GM12878 (cell line): ENCODE measurements at regions not wholly inside any gene's neighbourhood (a gene's known extent, or its start where the extent isn't known, plus 50 kb on each side); places are given as distances from the start of the nearest gene placed in this dataset.

Experiments used
- ATAC-seq: fragments of 200-7000 bp; cut with Tn5 transposase; 3 replicates; pipeline ENCODE4 v1.9.1; 2020; ENCODE audit warnings: mild to moderate bottlenecking, moderate library complexity
- BruUV-seq: library from RNA; stranded (reverse); fragments of 400-500 nt; replicated peaks from 2 replicates; lab custom pipeline; 2021; lab: Mats Ljungman, UMichigan
- CTCF ChIA-PET: fragments of 300-600 bp; sonication (Branson Sonifier 250); formaldehyde crosslinking; extraction: SDS; loops from one replicate; lab custom pipeline; 2021; ENCODE audit warnings: inconsistent platforms; lab: Yijun Ruan, JAX
- POLR2A ChIA-PET: fragments of 350-600 bp; formaldehyde crosslinking; extraction: SDS; loops from one replicate; lab custom pipeline; 2021; ENCODE audit warnings: inconsistent platforms; lab: Charles Lee
- RAD21 ChIA-PET: fragments of 300-600 bp; sonication (Branson Sonifier 250); formaldehyde crosslinking; loops from one replicate; lab custom pipeline; 2023; ENCODE audit warnings: antibody characterized with exemption; ENCODE audit not compliant: unreplicated experiment; lab: Charles Lee
- SMC1A ChIA-PET: fragments of 300-600 bp; sonication (Branson Sonifier 250); formaldehyde crosslinking; loops from one replicate; lab custom pipeline; 2023; ENCODE audit not compliant: unreplicated experiment, uncharacterized antibody; lab: Charles Lee
- DNase-seq: peaks from one replicate; pipeline ENCODE4 v3.0.0-alpha.2; 2011; ENCODE audit warnings: low read depth, low spot score
- FAIRE-seq: peaks from 3 replicates; lab custom pipeline; 2011; peaks lifted over from hg19 to GRCh38; lab: Jason Lieb, UNC
- H2AFZ ChIP-seq: 2 replicates; pipeline ENCODE4 v1.6.0; 2011; ENCODE audit warnings: low read depth, low read length, control low read depth; ENCODE audit not compliant: control insufficient read depth
- H3K27ac ChIP-seq: 2 replicates; pipeline ENCODE4 v1.5.1; 2011; ENCODE audit warnings: control low read depth; ENCODE audit not compliant: control insufficient read depth, insufficient read depth
- H3K27me3 ChIP-seq, 2 experiments: replicated peaks in 1 of 2; 2 replicates each; pipeline versions ENCODE4 v1.6.0 to v1.6.1; 2011; ENCODE audit warnings: low read length in 1 of 2; ENCODE audit not compliant: control insufficient read depth in 2 of 2, insufficient read depth in 2 of 2
- H3K36me3 ChIP-seq, 2 experiments: 2 replicates each; pipeline ENCODE4 v1.5.1; 2011; ENCODE audit warnings: low read length in 1 of 2; ENCODE audit not compliant: control insufficient read depth in 2 of 2, insufficient read depth in 2 of 2
- H3K4me1 ChIP-seq: 2 replicates; pipeline ENCODE4 v1.6.1; 2011; ENCODE audit warnings: mild to moderate bottlenecking, low read length, moderate library complexity, mixed read lengths; ENCODE audit not compliant: control insufficient read depth, insufficient read depth
- H3K4me2 ChIP-seq: 2 replicates; pipeline ENCODE4 v1.6.0; 2011; ENCODE audit warnings: control low read depth; ENCODE audit not compliant: control insufficient read depth, insufficient read depth
- H3K4me3 ChIP-seq: fragments of 200-600 bp; sonication (generic); 2 replicates; pipeline ENCODE4 v1.5.1; 2016
- H3K79me2 ChIP-seq: 2 replicates; pipeline ENCODE4 v1.6.0; 2011; ENCODE audit warnings: low read length; ENCODE audit not compliant: control insufficient read depth, insufficient read depth
- H3K9ac ChIP-seq: 2 replicates; pipeline ENCODE4 v1.8.0; 2011; ENCODE audit warnings: low read length, control low read depth, mixed read lengths; ENCODE audit not compliant: control insufficient read depth, insufficient read depth
- H3K9me3 ChIP-seq: replicated peaks from 3 replicates; pipeline ENCODE4 v1.5.1; 2011; ENCODE audit warnings: mild to moderate bottlenecking, low read length; ENCODE audit not compliant: control insufficient read depth, insufficient read depth
- H4K20me1 ChIP-seq: 2 replicates; pipeline ENCODE4 v1.6.0; 2011; ENCODE audit not compliant: control insufficient read depth, insufficient read depth
- CHD4 ChIP-seq: fragments of 200-600 bp; sonication (generic); IDR thresholded peaks from 2 replicates; pipeline ENCODE4 v1.6.1; 2016; ENCODE audit warnings: mild to moderate bottlenecking
- DPF2 ChIP-seq: fragments of 450-650 bp; IDR thresholded peaks from 2 replicates; pipeline ENCODE4 v1.6.1; 2017; ENCODE audit warnings: mild to moderate bottlenecking
- JUNB ChIP-seq: IDR thresholded peaks from 2 replicates; pipeline ENCODE4 v1.6.1; 2016; ENCODE audit warnings: antibody characterized with exemption, mild to moderate bottlenecking
- SMARCA5 ChIP-seq: fragments of 450-650 bp; IDR thresholded peaks from 2 replicates; pipeline ENCODE4 v1.6.1; 2017; ENCODE audit warnings: mild to moderate bottlenecking
- SRF ChIP-seq, 2 experiments: IDR thresholded peaks; 2 replicates each; pipeline ENCODE4 v1.6.1; 2011; ENCODE audit warnings: low read depth in 2 of 2, low read length in 2 of 2, mild to moderate bottlenecking in 1 of 2, moderate library complexity in 1 of 2
- TCF3 ChIP-seq: IDR thresholded peaks from 2 replicates; pipeline ENCODE4 v1.6.1; 2012; ENCODE audit warnings: low read depth, mild to moderate bottlenecking, low read length, borderline replicate concordance; ENCODE audit not compliant: insufficient read depth
- ZNF217 ChIP-seq: fragments of 450-650 bp; IDR thresholded peaks from 2 replicates; pipeline ENCODE4 v1.6.1; 2017; ENCODE audit warnings: antibody characterized with exemption, mild to moderate bottlenecking
- ZNF622 ChIP-seq: fragments of 450-650 bp; IDR thresholded peaks from 2 replicates; pipeline ENCODE4 v1.6.1; 2017; ENCODE audit warnings: mild to moderate bottlenecking, inconsistent platforms
- WGBS: methylation state at CpG from one replicate; pipeline ENCODE4 v1.1.6; 2016; ENCODE audit warnings: low lambda C conversion rate; ENCODE audit not compliant: insufficient replicate concordance, insufficient coverage; ENCODE audit errors: missing lambda C conversion rate; 5-methylcytosine and 5-hydroxymethylcytosine counted together
- in situ Hi-C: fragments of 300-500 bp; cut with MboI; formaldehyde crosslinking; loops from 9 replicates; pipeline ENCODE4 v1.14.3; 2018; ENCODE audit warnings: mixed read lengths
- intact Hi-C: fragments of 100-400 bp; cut with micrococcal nuclease; formaldehyde crosslinking; loops from one replicate; pipeline ENCODE4 v1.14.2; 2022; ENCODE audit not compliant: unreplicated experiment

GRCh38 chr17:71304498-71305158 lies 816.2 kb upstream of the SOX9 start (continued):
- no peak for TF ChIP-seq CHD4
- TF ChIP-seq, all 136 proteins: peak for 0

- Histone ChIP-seq H3K79me2 (no peaks in the 10 kb centered on the region), H3K27me3 (no peaks in the 10 kb centered on the region), H3K27ac (no peak overlapping the region), H3K36me3 (no peaks in the 10 kb centered on the region), H3K9ac (no peak overlapping the region), H3K9me3 (no peaks in the 10 kb centered on the region), H4K20me1 (no peaks in the 10 kb centered on the region), H3K4me1 (no peaks in the 10 kb centered on the region), H3K4me3 (no peak overlapping the region), H2AFZ (no peak overlapping the region), H3K4me2 (no peak overlapping the region)
- no peak for ATAC-seq
- POLR2A ChIA-PET, result interaction anchor here (0.6 kb wide), 1 partner anchor 33 kb away, joined by 3 read pairs; no protein-coding TSS in a partner anchor
- DNase-seq, result no peak
- in situ Hi-C loops (no loop called here), intact Hi-C loops (no loop called here)
- BruUV-seq, result no TSS peak
- 2% methylated on average over 3 of the region's 3 CpGs for WGBS
- SMC1A ChIA-PET, result no interaction called here
- RAD21 ChIA-PET, result no interaction called here
- CTCF ChIA-PET, result no interaction called here
- TF ChIP-seq SMARCA5, result no peak
- no peak for FAIRE-seq
Measured at GRCh38 chr17:71313866-71314265, 807.0 kb upstream of the SOX9 start.

- TF ChIP-seq ZNF217 (no peak), SRF (IDR thresholded peaks at IDR 0.05; ENCODE audit: low read depth in 2 of 2, low read length in 2 of 2) (no peak), TCF3 (no peak), ZNF622 (no peak), JUNB (no peak), DPF2 (no peak)
- no peak overlapping the region for H3K27ac ChIP-seq
- H3K9me3 ChIP-seq, result no peaks in the 10 kb centered on the region
- no peak overlapping the region for H2AFZ ChIP-seq
- ATAC-seq (no peak), DNase-seq (no peak), FAIRE-seq (no peak)
- H3K79me2 ChIP-seq, result no peaks in the 10 kb centered on the region
- 4% methylated on average over 3 of the region's 3 CpGs for WGBS
- H3K36me3 ChIP-seq, result no peaks in the 10 kb centered on the region
- no TSS peak for BruUV-seq
- no peak overlapping the region for H3K4me2 ChIP-seq
- no peaks in the 10 kb centered on the region for H3K27me3 ChIP-seq
- RAD21 ChIA-PET, result no interaction called here
- in situ Hi-C loops (no loop called here), intact Hi-C loops (no loop called here)
- SMC1A ChIA-PET, result no interaction called here
- POLR2A ChIA-PET, result no interaction called here
- H4K20me1 ChIP-seq, result no peaks in the 10 kb centered on the region
- CTCF ChIA-PET, result no interaction called here
- no peak overlapping the region for H3K4me3 ChIP-seq
- no peak overlapping the region for H3K9ac ChIP-seq
- no peaks in the 10 kb centered on the region for H3K4me1 ChIP-seq
Measured at GRCh38 chr17:71315568-71315967, 805.3 kb upstream of the SOX9 start.
